Liver (tissue), 3 donors: ENCODE measurements at regions not wholly inside any gene's neighbourhood (a gene's known extent, or its start where the extent isn't known, plus 50 kb on each side); places are given as distances from the start of the nearest gene placed in this dataset.

Source experiments
- CTCF ChIP-seq: fragments of 150-350 bp; IDR thresholded peaks from 2 replicates; pipeline ENCODE4 v1.5.1; 2017; ENCODE audit warnings: improper control_type of control experiment, low read depth, low read length; ENCODE audit not compliant: missing input control
- EGR1 ChIP-seq, 2 donors: IDR thresholded peaks; 2 replicates each; pipeline ENCODE4 v1.6.1; 2016 to 2018; ENCODE audit warnings: antibody characterized with exemption in 2 of 2, low read depth in 2 of 2
- GABPA ChIP-seq, 2 donors: IDR thresholded peaks in 1 of 2; conservative IDR thresholded peaks in 1 of 2; 2 replicates each; pipeline ENCODE4 v1.6.1; 2016; ENCODE audit warnings: antibody characterized with exemption in 2 of 2, mild to moderate bottlenecking in 1 of 2, moderate library complexity in 1 of 2
- TAF1 ChIP-seq: conservative IDR thresholded peaks from 2 replicates; pipeline ENCODE4 v1.6.1; 2016; ENCODE audit warnings: antibody characterized with exemption, mild to moderate bottlenecking
- ZBTB33 ChIP-seq: IDR thresholded peaks from 2 replicates; pipeline ENCODE4 v1.6.1; 2016; ENCODE audit warnings: antibody characterized with exemption
- donor health status: healthy.
- donor health status: healthy.

GRCh38 chr15:36335659-36336058 is 243.8 kb upstream of the CDIN1 start:
- TF ChIP-seq ZBTB33 (no peak), CTCF (no peak), TAF1 (no peak), GABPA (IDR thresholded peaks at IDR 0.05 in 1 of 2, conservative IDR thresholded peaks at IDR 0.05 in 1 of 2) (no peak), EGR1 (IDR thresholded peaks at IDR 0.05; ENCODE audit: low read depth in 2 of 2) (no peak)
